ENCODE measurements at regions not wholly inside any gene's neighbourhood (a gene's known extent, or its start where the extent isn't known, plus 50 kb on each side); places are given as distances from the start of the nearest gene placed in this dataset.

- H2AFZ ChIP-seq (ENCODE audit: low read length): no peak overlapping the region
- H2BK20ac ChIP-seq (ENCODE audit: low read depth, low read length, poor library complexity, severe bottlenecking): no peak overlapping the region
- H3K79me2 ChIP-seq (ENCODE audit: insufficient read depth, low read length): no peaks in the 10 kb centered on the region
- no peak overlapping the region for H3K14ac ChIP-seq (ENCODE audit: insufficient read depth, low read length)
- H4K5ac ChIP-seq (ENCODE audit: insufficient read length, low read depth, low read length): no peak overlapping the region
- no peak overlapping the region for H3T11ph ChIP-seq (ENCODE audit: low read length)
- H3K9ac ChIP-seq (ENCODE audit: extremely low read depth, insufficient read length, low read length): no peak overlapping the region
- H3K4me3 Mint-ChIP-seq: no peak overlapping the region
- no peak overlapping the region for H2BK120ac ChIP-seq (ENCODE audit: low read depth, low read length, poor library complexity, severe bottlenecking)
- no peaks in the 10 kb centered on the region for H3K27me3 Mint-ChIP-seq (ENCODE audit: low read depth)
- H3K27me3 ChIP-seq (ENCODE audit: insufficient read depth, low read length): no peaks in the 10 kb centered on the region
- H3K18ac ChIP-seq (ENCODE audit: insufficient read length, low read depth, low read length): no peak overlapping the region
- no peak overlapping the region for H3K4me2 ChIP-seq (ENCODE audit: insufficient read depth, insufficient read length, low read length)
- H2BK12ac ChIP-seq (ENCODE audit: insufficient read length, low read depth, low read length): no peak overlapping the region
- H3K79me1 ChIP-seq (ENCODE audit: insufficient read depth, low read depth, low read length, poor library complexity, severe bottlenecking): no peaks in the 10 kb centered on the region
- H4K91ac ChIP-seq (ENCODE audit: insufficient read length, low read depth, low read length): no peak overlapping the region
- no peak overlapping the region for H3K23ac ChIP-seq (ENCODE audit: insufficient read length, low read depth, low read length)
- H3K4me1 Mint-ChIP-seq: peaks cover 11 to 12% of the 10 kb centered on the region in 2 experiments
- H3K56ac ChIP-seq (ENCODE audit: insufficient read length, low read depth, low read length): no peak overlapping the region
- no peaks in the 10 kb centered on the region for H4K20me1 ChIP-seq (ENCODE audit: control insufficient read depth, insufficient read depth, insufficient read length)
- TF ChIP-seq, protein P1, sequence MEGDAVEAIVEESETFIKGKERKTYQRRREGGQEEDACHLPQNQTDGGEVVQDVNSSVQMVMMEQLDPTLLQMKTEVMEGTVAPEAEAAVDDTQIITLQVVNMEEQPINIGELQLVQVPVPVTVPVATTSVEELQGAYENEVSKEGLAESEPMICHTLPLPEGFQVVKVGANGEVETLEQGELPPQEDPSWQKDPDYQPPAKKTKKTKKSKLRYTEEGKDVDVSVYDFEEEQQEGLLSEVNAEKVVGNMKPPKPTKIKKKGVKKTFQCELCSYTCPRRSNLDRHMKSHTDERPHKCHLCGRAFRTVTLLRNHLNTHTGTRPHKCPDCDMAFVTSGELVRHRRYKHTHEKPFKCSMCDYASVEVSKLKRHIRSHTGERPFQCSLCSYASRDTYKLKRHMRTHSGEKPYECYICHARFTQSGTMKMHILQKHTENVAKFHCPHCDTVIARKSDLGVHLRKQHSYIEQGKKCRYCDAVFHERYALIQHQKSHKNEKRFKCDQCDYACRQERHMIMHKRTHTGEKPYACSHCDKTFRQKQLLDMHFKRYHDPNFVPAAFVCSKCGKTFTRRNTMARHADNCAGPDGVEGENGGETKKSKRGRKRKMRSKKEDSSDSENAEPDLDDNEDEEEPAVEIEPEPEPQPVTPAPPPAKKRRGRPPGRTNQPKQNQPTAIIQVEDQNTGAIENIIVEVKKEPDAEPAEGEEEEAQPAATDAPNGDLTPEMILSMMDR (conservative IDR thresholded peaks at IDR 0.05): no peak
- no peaks in the 10 kb centered on the region for H3K23me2 ChIP-seq (ENCODE audit: insufficient read length, low read depth, low read length, poor library complexity, severe bottlenecking)
- H3K36me3 Mint-ChIP-seq (ENCODE audit: insufficient read depth in 1 of 3, low read depth in 3 of 3): peaks cover 0 to 8% (median 5%) of the 10 kb centered on the region in 3 experiments; a peak in 3 of 7 replicates
- no peak overlapping the region for H2BK15ac ChIP-seq (ENCODE audit: low read depth, low read length)
- H2AK5ac ChIP-seq (ENCODE audit: insufficient read length, low read length): no peak overlapping the region
- no peaks in the 10 kb centered on the region for H3K9me3 ChIP-seq (ENCODE audit: control insufficient read depth, low read depth, low read length)
- no CpG with 5 or more reads among the region's 2 CpGs for WGBS (ENCODE audit: extremely low coverage, insufficient read length, low lambda C conversion rate)
- DNase-seq: no peak
- H3K4ac ChIP-seq (ENCODE audit: low read depth, low read length): no peak overlapping the region
- no peaks in the 10 kb centered on the region for H3K4me1 ChIP-seq (ENCODE audit: insufficient read depth, low read length)
- H3K27ac Mint-ChIP-seq: no peak overlapping the region; a peak in 2 of 7 replicates
- no peak overlapping the region for H3K27ac ChIP-seq (ENCODE audit: insufficient read length, low read depth, low read length)
- H4K8ac ChIP-seq (replicated peaks; ENCODE audit: insufficient read length, low read depth, low read length): no peak overlapping the region
- H2BK5ac ChIP-seq (ENCODE audit: insufficient read length, low read length): no peak overlapping the region
- peaks cover 0 to 10% of the 10 kb centered on the region in 2 experiments; a peak in 3 of 5 replicates for H3K9me3 Mint-ChIP-seq
Measured at GRCh38 chr4:132203618-132204017, 945.5 kb upstream of the PCDH10 start.
